NCI-H1930 (cell line): ENCODE measurements at regions not wholly inside any gene's neighbourhood (a gene's known extent, or its start where the extent isn't known, plus 50 kb on each side); places are given as distances from the start of the nearest gene placed in this dataset.
A peak's percentile ranks its signal among the peaks of the same experiment; 100 is the strongest.

Experiments used
- DNase-seq, 2 experiments: peaks; one replicate each; lab custom pipeline; 2025; lab: John Stamatoyannopoulos, UW

- DNase-seq, result no peak
Measured at GRCh38 chr9:129505270-129505902, 115.5 kb downstream of the C9orf50 start.

DNA sequence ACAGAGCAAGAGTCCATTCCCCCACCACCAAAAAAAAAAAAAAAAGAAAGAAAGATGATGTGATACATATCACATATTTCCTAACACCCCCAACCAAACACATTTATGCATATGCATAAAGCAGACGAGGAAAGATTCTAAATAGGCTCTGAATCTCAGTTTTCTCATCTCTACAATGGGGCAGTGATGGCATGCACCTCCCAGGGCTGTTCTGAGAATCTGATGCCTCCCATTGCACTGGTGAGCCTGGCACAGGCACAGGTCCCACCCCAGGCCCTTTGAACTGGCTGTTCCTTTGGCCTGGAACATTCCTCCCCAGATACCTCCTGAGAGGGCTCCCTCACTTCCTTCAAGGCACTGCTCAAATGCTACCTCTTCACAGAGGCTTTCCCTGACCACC, 116.5 kb downstream of the C9orf50 start:
- DNase-seq, result no peak

DNA sequence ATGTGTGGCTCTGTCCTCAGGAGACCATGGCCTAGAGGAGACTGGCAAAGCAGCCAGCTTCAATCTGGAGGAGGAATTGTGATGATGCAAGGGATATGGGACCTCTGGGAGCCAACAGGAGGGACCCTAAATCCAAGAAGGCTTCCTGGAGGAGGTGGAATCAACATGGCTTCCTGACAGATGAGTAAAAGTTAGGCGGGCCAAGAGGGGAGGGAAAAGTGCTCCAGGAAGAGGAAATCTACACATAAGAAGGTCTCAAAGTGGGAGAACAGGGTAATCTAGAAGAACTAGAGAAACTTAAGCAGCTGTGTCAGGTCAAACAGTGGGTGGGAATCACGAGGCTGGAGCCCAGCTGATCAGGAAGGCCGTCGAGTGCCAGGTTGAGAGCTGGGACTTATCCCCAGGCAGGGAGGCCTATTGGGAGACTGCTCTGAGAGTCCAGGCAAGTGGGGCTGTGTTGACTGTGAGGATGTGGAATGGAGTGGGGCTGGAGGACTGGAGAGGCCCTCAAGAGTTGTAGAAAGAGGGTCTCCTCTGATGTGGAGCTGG, 119.1 kb downstream of the C9orf50 start:
- DNase-seq, result no peak

GRCh38 chr9:129500863-129501770, 119.8 kb downstream of the C9orf50 start:
- DNase-seq, result no peak

GRCh38 chr9:129500161-129500862, 120.6 kb downstream of the C9orf50 start:
- DNase-seq, result no peak

DNA sequence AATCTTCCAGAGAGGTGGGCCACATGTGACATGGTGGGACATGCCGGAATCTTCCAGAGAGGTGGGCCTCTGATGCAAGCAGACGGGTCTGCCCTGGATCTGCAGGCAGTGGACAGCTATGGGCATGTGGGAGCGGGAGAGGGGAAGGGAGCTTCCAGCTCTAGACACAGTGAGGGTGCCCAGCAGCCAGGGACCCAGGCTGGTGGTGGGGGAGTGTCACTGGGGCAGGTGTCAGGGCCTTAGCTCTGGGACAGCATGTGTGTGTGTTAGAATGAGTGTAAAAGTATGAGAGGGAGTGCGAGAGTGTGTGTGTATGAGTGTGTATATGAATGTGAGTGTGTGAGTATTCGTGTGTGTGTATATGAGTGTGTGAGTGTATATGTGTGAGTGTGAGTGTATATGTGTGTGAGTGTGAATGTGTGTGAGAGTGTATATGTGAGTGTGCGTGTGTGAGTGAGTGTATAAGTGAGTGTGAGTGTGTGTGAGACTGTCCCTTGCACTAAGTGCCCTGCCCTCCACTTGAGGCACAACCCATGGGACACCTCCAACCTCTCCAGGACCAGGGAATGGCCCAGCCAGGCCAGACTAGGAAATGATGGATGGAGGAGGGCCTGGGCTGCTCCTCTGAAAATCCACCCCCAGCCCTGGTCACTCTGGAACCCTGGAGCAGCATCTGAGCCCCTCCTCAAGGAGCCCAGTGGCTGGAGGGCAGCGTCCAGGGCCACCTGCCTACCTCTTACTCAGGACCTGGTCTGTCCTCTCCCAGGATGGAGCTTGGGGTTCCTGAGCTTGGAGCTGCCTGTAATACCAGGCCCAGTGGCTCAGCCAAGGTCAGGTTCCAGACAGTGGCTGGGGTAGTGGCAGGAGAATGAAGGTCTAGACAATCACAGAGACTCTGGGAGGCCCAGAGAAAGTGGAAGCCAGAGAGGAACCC, 122.2 kb downstream of the C9orf50 start:
- DNase-seq, result no peak

GRCh38 chr9:129497813-129498450, 123.0 kb downstream of the C9orf50 start:
- no peak for DNase-seq

- DNase-seq, result no peak
Measured at GRCh38 chr9:129497005-129497812, 123.7 kb downstream of the C9orf50 start.

DNA sequence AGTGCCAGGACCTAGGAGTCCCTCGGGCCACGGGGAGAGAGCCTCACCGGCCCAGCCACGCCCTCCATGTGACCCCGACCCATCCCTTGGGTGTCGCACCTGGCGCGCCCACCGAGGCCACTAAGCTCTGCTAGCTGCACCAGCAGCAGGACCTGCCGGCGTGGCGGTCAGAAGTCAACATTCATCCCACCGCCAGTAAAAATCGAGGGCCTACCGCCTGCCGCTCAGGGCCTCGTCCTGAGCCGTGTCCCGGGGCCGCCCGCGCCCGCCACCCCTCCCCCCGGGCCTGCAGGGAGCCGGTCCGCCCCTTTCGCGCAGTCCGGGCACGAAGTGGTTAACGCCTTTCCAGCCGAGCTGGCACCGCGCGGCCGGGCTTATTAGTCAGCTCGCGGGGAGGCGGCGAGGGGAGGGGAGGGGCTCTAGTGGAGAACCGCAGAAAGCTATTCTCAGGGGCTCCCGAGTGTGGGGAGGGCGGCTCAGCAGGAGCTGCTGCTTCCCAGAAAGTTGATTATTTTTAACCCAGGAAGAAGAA, 124.4 kb downstream of the C9orf50 start:
- DNase-seq, result peak in 1 of 2 experiments; percentile 42

GRCh38 chr9:129495620-129496472, 125.1 kb downstream of the C9orf50 start:
- DNase-seq, result peak; percentile 42 to 58

GRCh38 chr9:129494113-129494789, 126.7 kb downstream of the C9orf50 start:
- DNase-seq, result no peak

- DNase-seq, result no peak
Measured at GRCh38 chr9:129493706-129494047, 127.2 kb downstream of the C9orf50 start.

GRCh38 chr9:129493002-129493705, 127.7 kb downstream of the C9orf50 start:
- DNase-seq, result no peak

- no peak for DNase-seq
Measured at GRCh38 chr9:129491487-129491855, 129.4 kb downstream of the C9orf50 start.

GRCh38 chr9:129490583-129491486, 130.1 kb downstream of the C9orf50 start:
- DNase-seq, result no peak

DNA sequence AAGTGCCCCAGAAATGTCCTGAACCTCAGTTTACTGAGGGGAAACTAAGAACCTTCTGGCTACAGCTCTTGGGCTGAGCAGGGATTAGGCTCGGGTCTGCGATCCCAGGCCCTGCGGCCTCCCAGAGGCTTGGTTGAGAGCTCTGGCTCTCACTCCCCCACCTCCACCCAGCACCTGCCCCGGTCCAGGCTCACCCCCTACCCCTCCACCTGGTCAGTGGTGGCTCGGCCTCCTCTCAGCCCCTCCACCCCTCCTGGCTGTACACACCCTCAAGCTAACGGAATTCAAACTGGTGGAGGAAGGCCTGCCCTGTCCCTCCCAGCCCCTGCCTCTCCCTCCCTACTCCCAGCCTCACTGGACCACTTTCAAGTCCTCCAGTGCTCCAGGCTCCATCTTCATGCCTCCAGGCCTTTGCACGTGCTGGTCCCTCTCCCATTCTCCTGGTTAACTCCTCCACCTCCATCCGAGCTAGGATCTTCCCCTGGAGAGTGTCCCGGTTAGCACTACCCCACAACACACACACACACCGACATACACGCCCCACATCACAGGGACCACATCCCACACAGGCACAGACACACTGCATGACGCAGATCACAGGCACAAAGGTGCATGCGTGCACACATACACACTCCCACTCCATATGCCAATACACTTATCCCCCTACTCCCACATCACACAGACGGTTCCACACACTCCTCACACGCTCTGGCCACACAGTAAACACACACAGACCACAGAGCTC, 130.9 kb downstream of the C9orf50 start:
- DNase-seq, result no peak
